ENCODE measurements at regions not wholly inside any gene's neighbourhood (a gene's known extent, or its start where the extent isn't known, plus 50 kb on each side); places are given as distances from the start of the nearest gene placed in this dataset.

- Histone ChIP-seq H3K4ac (ENCODE audit: low read depth, low read length) (no peak overlapping the region), H2BK20ac (ENCODE audit: low read depth, low read length, poor library complexity, severe bottlenecking) (no peak overlapping the region), H3K56ac (ENCODE audit: insufficient read length, low read depth, low read length) (no peak overlapping the region), H3K27ac (ENCODE audit: insufficient read length, low read depth, low read length) (no peak overlapping the region), H2BK5ac (ENCODE audit: insufficient read length, low read length) (no peak overlapping the region), H3K9me3 (ENCODE audit: control insufficient read depth, low read depth, low read length) (no peaks in the 10 kb centered on the region), H2BK15ac (ENCODE audit: low read depth, low read length) (no peak overlapping the region), H3T11ph (ENCODE audit: low read length) (no peak overlapping the region), H2AFZ (ENCODE audit: low read length) (no peak overlapping the region), H3K18ac (ENCODE audit: insufficient read length, low read depth, low read length) (no peak overlapping the region), H2BK120ac (ENCODE audit: low read depth, low read length, poor library complexity, severe bottlenecking) (no peak overlapping the region), H3K27me3 (ENCODE audit: insufficient read depth, low read length) (no peaks in the 10 kb centered on the region), H3K79me2 (ENCODE audit: insufficient read depth, low read length) (no peaks in the 10 kb centered on the region), H3K14ac (ENCODE audit: insufficient read depth, low read length) (no peak overlapping the region), H3K9ac (ENCODE audit: extremely low read depth, insufficient read length, low read length) (no peak overlapping the region), H3K4me2 (ENCODE audit: insufficient read depth, insufficient read length, low read length) (no peak overlapping the region), H4K20me1 (ENCODE audit: control insufficient read depth, insufficient read depth, insufficient read length) (no peaks in the 10 kb centered on the region), H4K8ac (replicated peaks; ENCODE audit: insufficient read length, low read depth, low read length) (no peak overlapping the region), H3K79me1 (ENCODE audit: insufficient read depth, low read depth, low read length, poor library complexity, severe bottlenecking) (no peaks in the 10 kb centered on the region), H3K23me2 (ENCODE audit: insufficient read length, low read depth, low read length, poor library complexity, severe bottlenecking) (no peaks in the 10 kb centered on the region), H4K5ac (ENCODE audit: insufficient read length, low read depth, low read length) (no peak overlapping the region), H3K23ac (ENCODE audit: insufficient read length, low read depth, low read length) (no peak overlapping the region), H3K4me1 (ENCODE audit: insufficient read depth, low read length) (no peaks in the 10 kb centered on the region), H2AK5ac (ENCODE audit: insufficient read length, low read length) (no peak overlapping the region), H4K91ac (ENCODE audit: insufficient read length, low read depth, low read length) (no peak overlapping the region), H2BK12ac (ENCODE audit: insufficient read length, low read depth, low read length) (no peak overlapping the region)
- Mint-ChIP-seq H3K4me1 (no peaks in the 10 kb centered on the region), H3K27me3 (ENCODE audit: low read depth) (no peaks in the 10 kb centered on the region), H3K27ac (no peak overlapping the region), H3K36me3 (ENCODE audit: insufficient read depth in 1 of 3, low read depth in 3 of 3) (no peaks in the 10 kb centered on the region), H3K9me3 (no peaks in the 10 kb centered on the region), H3K4me3 (no peak overlapping the region)
- no peak for DNase-seq
- TF ChIP-seq CTCF (conservative IDR thresholded peaks at IDR 0.05), result no peak
Measured at GRCh38 chr10:109282510-109282909, 640.8 kb downstream of the XPNPEP1 start.

All from H9 (cell line).